HuH-7 (cell line): ENCODE measurements at regions not wholly inside any gene's neighbourhood (a gene's known extent, or its start where the extent isn't known, plus 50 kb on each side); places are given as distances from the start of the nearest gene placed in this dataset.
"Not testable (repeated sequence)": the region's sequence is repeated elsewhere in the genome, so short reads cannot be mapped to it uniquely, and the experiment has no call there.

ENCODE experiments used
- DNase-seq: peaks from one replicate; pipeline ENCODE4 v3.0.0; 2011; ENCODE audit warnings: low spot score

DNA sequence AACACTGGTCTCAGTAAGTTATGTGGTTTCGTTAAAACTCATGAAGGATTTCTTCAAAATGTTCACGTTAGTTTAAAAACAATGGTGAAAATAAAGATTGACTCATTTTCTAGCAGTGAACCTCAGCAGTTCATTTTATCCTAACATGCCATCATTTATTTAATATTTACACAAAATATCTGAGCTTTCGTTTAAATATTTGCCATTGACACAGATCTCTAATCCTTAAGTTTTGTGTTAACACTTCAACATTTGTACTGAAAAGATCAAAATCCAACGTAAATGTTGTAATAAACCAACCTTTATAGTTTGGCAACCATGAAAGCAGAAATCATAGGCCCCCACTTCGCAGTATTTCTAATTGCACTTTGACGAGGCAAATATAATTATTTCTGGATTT lies 1129.5 kb downstream of the PLA2G4A start:
- DNase-seq, result no peak

DNA sequence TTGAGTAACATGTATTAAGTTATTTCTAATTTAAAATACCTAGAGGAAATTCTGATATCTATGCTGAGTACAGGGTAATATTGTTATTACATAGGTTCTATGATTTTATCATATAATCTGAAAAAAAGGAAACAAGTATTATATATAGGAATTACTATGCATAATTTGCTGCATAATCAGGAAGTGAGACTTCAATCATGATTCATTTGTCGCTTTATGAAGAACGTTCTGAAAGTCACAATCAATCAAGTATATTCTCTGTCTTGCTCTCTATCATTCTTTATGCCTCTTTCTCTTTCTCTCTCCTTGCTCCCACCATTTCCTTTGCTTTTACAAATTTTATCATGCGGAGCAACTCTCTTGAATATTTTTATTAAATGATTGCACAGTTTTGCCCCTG lies 1130.3 kb downstream of the PLA2G4A start:
- DNase-seq, result no peak

DNA sequence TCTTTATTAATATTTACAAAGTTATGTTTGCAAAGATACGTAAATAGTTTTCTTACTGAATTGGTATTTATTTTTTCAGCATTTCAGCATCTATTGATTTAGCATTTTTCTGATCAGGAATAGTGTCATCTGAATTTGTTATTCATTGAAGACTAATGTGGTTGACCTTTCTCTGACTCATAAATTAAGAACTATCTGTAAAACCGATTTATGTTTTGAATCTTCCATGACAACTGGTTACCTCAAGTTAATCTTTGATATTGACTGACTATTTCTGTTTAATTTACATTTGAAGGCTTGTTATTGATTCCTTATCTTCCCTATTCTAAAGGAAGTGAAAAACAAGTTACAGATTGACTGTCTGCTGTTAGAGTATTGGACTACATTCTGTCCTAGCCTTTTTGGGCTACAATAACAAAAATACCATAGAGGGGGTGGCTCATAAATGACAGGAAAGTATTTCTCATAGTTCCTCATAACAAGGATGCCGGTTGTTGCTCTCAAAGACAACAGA lies 1131.4 kb downstream of the PLA2G4A start:
- DNase-seq, result no peak

- no peak for DNase-seq
Observed at GRCh38 chr1:187961895-187962294, 1133.1 kb downstream of the PLA2G4A start.

- DNase-seq, result no peak
Observed at GRCh38 chr1:187971851-187972250, 1143.1 kb downstream of the PLA2G4A start.

- DNase-seq, result no peak
Observed at GRCh38 chr1:187977298-187977697, 1148.5 kb downstream of the PLA2G4A start.

GRCh38 chr1:187985145-187985896 lies 1156.6 kb downstream of the PLA2G4A start:
- no peak for DNase-seq

DNA sequence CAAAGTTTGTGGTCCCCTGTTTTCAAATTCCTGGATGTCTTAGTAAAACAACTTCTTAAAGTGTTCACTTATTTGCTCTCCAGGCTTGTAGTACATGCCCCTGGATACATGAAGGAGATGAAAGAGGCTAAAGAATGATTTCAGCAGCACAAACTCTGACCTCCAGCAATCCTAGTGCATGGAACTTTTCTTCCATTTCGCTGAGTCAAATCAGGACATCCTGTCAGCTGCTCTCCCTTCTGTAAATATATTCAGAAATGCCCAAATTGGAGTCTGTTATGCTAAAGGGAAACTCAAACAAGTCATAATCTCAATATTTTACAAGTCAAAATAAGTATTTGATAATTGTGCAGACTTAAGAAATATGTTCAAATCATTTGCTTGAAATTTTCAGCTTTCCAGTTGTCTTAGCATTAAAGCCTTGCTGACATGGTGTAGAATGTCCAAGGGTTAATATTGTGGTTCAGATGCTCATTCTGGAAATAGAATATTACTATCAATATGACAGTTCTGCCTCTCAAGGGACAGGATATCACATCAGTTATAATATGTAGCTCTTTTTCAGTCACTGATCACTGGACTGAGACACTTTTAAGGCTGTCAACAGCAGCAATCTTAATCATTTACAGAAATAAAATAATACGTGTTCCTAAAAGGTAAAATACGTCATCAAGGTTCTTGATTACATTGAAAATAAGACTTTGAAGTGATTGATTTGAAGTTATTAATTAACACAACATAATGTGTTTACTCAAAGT lies 1157.3 kb downstream of the PLA2G4A start:
- no peak for DNase-seq

DNA sequence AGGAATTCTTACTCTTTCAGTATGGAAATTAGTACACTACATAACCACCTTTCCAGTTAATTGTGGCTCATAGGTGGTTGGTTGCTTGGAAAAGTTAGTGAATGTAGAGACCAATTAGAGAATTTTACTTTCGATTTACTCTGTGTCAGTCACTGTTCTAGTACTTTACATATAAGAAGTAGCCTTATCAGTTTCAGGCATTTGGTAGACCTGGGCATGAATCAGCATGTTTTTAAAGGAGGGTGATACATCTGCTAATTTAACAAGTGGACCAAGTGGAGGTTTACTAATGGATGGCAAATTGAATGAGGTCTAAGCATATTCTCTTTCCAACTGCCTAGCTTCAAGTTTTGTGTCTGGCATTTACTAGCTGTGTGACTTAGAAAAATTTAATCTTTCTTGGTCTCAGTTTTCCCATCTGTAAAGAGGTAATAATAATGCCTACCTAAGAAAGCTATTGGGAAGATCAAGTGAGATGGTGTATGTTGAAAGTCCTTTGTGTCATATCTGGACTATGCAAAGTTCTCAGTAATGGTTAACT lies 1158.6 kb downstream of the PLA2G4A start:
- DNase-seq, result no peak

- no peak for DNase-seq
Observed at GRCh38 chr1:187991944-187992343, 1163.2 kb downstream of the PLA2G4A start.

GRCh38 chr1:187996780-187997179 lies 1168.0 kb downstream of the PLA2G4A start:
- DNase-seq, result no peak

DNA sequence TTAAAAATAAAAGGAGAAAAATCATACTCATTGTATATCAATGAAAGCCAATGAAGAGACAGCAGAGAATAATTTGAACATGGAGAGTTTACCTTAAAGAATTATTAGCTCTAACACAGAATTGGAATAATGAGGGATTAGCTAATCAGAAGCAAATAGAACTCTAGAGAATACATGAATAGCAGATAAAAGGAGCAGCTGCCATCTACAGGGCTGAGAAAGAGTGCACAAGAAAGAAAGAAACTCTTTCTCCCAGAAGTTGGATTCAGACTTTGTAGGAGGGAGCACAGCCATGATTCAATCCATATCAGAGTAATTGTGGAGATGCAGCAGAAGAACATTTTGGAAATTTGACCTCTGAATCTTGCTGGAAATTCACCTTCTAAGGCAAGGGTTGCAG lies 1171.2 kb downstream of the PLA2G4A start:
- peak; percentile 10 for DNase-seq

DNA sequence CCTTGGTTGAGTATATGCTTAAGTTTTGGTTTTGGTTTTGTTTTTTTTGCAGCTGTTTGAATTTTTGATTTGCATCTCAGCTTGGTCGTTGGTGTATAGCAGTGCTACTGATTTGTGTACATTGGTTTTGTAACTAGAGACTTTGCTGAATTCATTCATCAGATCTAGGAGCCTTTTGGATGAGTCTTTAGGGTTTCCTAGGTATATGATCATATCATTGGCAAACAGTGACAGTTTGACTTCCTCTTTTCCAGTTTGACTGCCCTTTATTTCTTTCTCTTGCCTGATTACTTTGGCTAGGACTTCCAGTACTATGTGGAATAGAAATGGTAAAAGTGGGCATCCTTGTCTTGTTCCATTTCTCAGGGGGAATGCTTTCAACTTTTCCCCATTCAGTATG lies 1174.9 kb downstream of the PLA2G4A start:
- DNase-seq, result not testable (repeated sequence)

GRCh38 chr1:188004849-188005248 lies 1176.1 kb downstream of the PLA2G4A start:
- DNase-seq, result no peak

GRCh38 chr1:188006354-188006753 lies 1177.6 kb downstream of the PLA2G4A start:
- no peak for DNase-seq

DNA sequence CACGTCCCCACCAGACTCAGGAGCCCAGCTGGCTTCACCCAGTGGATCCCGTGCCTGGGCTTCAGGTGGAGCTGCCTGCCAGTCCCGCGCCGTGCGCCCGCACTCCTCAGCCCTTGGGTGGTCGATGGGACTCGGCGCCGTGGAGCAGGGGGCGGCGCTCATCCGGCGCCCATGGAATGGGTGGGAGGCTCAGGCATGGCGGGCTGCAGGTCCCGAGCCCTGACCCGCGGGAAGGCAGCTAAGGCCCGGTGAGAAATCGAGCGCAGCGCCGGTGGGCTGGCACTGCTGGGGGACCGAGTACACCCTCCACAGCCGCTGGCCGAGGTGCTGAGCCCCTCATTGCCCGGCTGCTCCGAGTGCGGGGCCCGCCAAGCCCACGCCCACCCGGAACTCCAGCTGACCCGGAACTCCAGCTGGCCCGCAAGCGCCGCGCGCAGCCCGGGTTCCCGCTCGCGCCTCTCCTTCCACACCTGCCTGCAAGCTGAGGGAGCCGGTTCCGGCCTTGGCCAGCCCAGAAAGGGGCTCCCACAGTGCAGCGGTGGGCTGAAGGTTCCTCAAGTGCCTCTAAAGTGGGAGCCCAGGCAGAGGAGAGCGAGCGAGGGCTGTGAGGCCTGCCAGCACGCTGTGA lies 1184.6 kb downstream of the PLA2G4A start:
- DNase-seq, result not testable (repeated sequence)

DNA sequence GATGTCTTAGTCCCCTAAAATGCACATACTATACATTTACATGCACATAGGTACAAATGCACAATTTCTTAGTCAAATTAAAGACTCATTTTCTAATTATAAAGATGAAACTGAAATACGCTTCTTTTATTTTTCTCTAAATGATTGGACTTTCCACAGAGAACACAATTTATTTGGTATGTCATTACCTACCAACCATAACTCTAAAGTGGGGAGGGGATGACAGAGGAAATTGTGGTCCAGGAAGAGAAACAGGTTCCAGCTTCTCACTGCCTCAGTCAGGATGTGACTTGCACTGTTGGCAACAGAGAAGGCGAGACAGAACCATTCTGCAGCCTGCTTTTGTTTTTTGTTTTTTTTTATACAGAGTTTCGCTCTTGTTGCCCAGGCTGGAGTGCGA lies 1189.2 kb downstream of the PLA2G4A start:
- no peak for DNase-seq

DNA sequence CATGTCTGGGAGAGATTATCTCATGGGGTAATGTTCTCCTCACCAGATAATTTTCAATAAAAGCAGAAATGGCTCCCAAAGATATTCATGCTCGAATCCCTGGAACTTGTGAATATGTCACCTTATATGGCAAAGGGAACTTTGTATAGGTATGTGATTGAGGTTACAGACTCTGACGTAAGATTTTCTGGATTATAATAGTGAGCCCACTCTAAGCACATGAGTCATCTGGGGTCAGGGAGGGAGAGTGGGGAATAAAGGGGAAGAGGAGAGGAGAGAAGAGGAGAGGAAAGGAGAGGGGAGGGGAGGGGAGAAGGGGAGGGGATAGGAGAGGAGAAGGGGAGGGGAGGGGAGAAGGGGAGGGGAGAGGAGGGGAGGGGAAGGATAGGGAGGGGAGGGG lies 1193.9 kb downstream of the PLA2G4A start:
- no peak for DNase-seq

DNA sequence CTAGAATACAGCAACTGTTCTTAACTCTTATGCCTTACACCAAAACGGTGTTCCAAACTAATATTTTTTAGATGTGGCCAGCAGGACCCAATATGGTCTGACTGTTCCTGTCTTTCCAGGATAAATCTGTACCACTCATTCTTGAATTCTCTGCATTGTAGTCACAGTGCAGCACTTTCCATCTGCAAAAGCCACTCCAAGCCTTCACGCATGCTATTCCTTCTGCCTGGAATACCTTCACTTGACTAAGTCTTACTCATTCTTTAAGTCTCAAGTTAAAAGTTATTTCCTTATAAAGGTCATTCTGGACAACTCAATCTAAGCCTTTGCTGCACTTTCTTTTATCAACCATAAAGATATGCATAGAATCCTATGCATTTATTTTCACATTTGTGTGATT lies 1194.5 kb downstream of the PLA2G4A start:
- no peak for DNase-seq

DNA sequence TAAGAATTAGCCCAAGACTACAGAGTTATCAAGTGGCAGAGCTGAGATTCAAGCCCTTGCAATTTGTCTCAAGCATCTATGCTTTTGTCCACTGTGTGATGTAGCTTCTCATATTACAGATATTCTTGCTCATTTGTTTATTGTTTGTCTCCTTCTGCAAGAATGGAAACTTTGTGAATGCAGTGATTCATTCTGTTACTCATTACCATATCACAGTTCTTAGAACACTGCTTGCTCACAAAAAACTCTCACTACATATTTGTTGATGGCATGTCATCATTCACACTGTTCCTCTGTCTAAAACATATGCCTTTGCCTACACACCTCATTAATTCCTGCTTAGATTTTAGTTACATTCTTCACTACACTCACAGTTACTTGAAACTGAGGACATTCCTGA lies 1198.9 kb downstream of the PLA2G4A start:
- no peak for DNase-seq

DNA sequence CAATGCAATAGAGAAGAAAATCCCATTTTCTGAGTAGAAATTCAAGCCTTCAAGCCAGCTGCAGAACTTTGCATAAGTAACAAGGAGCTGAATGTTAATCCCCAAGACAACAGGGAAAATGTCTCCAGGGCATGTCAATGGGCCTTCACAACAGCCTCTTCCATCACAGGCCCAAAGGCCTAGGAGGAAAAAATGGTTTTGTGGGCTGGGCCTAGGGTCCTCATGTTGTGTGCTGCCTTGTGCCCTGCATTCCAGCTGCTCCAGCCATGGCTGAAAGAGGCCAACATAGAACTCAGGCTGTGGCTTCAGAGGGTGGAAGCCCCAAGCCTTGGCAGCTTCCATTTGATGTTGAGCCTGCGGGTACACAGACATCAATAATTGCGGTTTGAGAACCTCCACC lies 1208.8 kb downstream of the PLA2G4A start:
- not testable (repeated sequence) for DNase-seq

- DNase-seq, result no peak
Observed at GRCh38 chr1:188043536-188044245, 1214.9 kb downstream of the PLA2G4A start.
